Caco-2 (cell line): ENCODE measurements at regions not wholly inside any gene's neighbourhood (a gene's known extent, or its start where the extent isn't known, plus 50 kb on each side); places are given as distances from the start of the nearest gene placed in this dataset.

Experiments used
- BruUV-seq: library from RNA; stranded (reverse); fragments of 400-500 nt; replicated peaks from 2 replicates; lab custom pipeline; 2021; lab: Mats Ljungman, UMichigan
- CTCF ChIA-PET: fragments of 300-600 bp; sonication (Branson Sonifier 250); formaldehyde crosslinking; loops from one replicate; lab custom pipeline; 2022; ENCODE audit warnings: antibody characterized with exemption; lab: Charles Lee
- POLR2A ChIA-PET: fragments of 300-600 bp; sonication (Branson Sonifier 250); formaldehyde crosslinking; loops from one replicate; lab custom pipeline; 2022; ENCODE audit warnings: antibody characterized with exemption; lab: Charles Lee
- DNase-seq, 2 experiments: peaks; one replicate each; pipeline versions ENCODE4 v3.0.0 to v3.0.0-alpha.2; 2020 to 2022
- H3K27me3 ChIP-seq: replicated peaks from 2 replicates; pipeline ENCODE4 v1.6.0; 2011; ENCODE audit warnings: low read length; ENCODE audit not compliant: control insufficient read depth, insufficient read depth
- H3K36me3 ChIP-seq: 2 replicates; pipeline ENCODE4 v1.5.1; 2011; ENCODE audit warnings: low read length; ENCODE audit not compliant: control insufficient read depth, insufficient read depth
- H3K4me1 ChIP-seq: fragments of 250-450 bp; sonication (Bioruptor Pico); 2 replicates; pipeline ENCODE4 v1.5.1; 2020; ENCODE audit warnings: mild to moderate bottlenecking
- H3K4me3 ChIP-seq: 2 replicates; pipeline ENCODE4 v1.5.1; 2011; ENCODE audit warnings: low read depth, mild to moderate bottlenecking, control low read depth, low read length
- H3K9me3 ChIP-seq: fragments of 250-450 bp; sonication (Bioruptor Pico); 2 replicates; pipeline ENCODE4 v1.5.1; 2020; ENCODE audit warnings: mild to moderate bottlenecking, moderate library complexity
- H3K27ac Mint-ChIP-seq: one replicate; pipeline ENCODE4 v1.8.0; 2022; ENCODE audit warnings: mixed read lengths; ENCODE audit not compliant: unreplicated experiment
- H3K27me3 Mint-ChIP-seq: one replicate; pipeline ENCODE4 v1.8.0; 2022; ENCODE audit warnings: mixed read lengths; ENCODE audit not compliant: insufficient read depth, unreplicated experiment
- H3K36me3 Mint-ChIP-seq: one replicate; pipeline ENCODE4 v1.8.0; 2022; ENCODE audit warnings: mild to moderate bottlenecking, mixed read lengths; ENCODE audit not compliant: insufficient read depth, unreplicated experiment
- H3K4me1 Mint-ChIP-seq: one replicate; pipeline ENCODE4 v1.8.0; 2022; ENCODE audit warnings: low read depth, mixed read lengths; ENCODE audit not compliant: unreplicated experiment
- H3K4me3 Mint-ChIP-seq: one replicate; pipeline ENCODE4 v1.8.0; 2022; ENCODE audit warnings: mild to moderate bottlenecking, moderate library complexity, mixed read lengths; ENCODE audit not compliant: unreplicated experiment
- H3K9me3 Mint-ChIP-seq: one replicate; pipeline ENCODE4 v1.8.0; 2022; ENCODE audit warnings: mixed read lengths; ENCODE audit not compliant: unreplicated experiment
- intact Hi-C: fragments of 100-400 bp; cut with micrococcal nuclease; formaldehyde crosslinking; loops from one replicate; pipeline ENCODE4 v1.10.0; 2022; ENCODE audit not compliant: unreplicated experiment
- TF ChIP-seq, protein P1 (sequence below), 2 experiments: fragments of 200-600 bp in 1 of 2; IDR thresholded peaks; 1 replicate in 1 of 2; 2 replicates in 1 of 2; pipeline versions ENCODE4 v1.5.1 to v1.8.0; 2011 to 2022; ENCODE audit warnings: antibody characterized with exemption in 1 of 2, control low read depth in 1 of 2, inconsistent platforms in 1 of 2, low read depth in 1 of 2, low read length in 1 of 2, mild to moderate bottlenecking in 1 of 2, moderate library complexity in 1 of 2; ENCODE audit not compliant: insufficient read depth in 1 of 2, severe bottlenecking in 1 of 2, unreplicated experiment in 1 of 2

DNA sequence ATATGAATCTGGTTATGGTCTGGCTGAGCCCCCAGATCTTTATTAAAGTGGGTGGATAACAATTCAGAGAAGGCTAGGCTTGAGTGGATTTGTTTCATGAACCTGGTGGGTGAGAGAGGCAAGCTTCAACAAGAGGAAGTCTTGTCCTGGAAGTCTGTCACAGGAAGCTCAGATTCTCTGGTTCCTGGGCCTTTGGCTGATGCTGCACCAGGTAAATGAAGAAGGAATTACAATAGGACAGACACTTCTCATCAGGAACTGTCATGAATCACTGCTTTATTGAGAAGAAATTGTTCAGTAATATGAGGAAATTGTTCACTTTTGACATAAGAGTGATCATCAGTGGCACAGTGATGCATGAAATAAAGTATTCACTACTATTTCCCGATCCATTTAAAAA, 167.6 kb upstream of the ELL2 start:
- ChIA-PET POLR2A (no interaction called here), CTCF (no interaction called here)
- Mint-ChIP-seq H3K27ac (no peak overlapping the region), H3K9me3 (no peaks in the 10 kb centered on the region), H3K4me1 (peaks cover 18% of the 10 kb centered on the region), H3K4me3 (no peak overlapping the region), H3K36me3 (no peaks in the 10 kb centered on the region), H3K27me3 (no peaks in the 10 kb centered on the region)
- intact Hi-C loops: no loop called here
- no peak for DNase-seq
- Histone ChIP-seq H3K4me3 (no peak overlapping the region), H3K27me3 (no peaks in the 10 kb centered on the region), H3K4me1 (peaks cover 18% of the 10 kb centered on the region), H3K36me3 (no peaks in the 10 kb centered on the region), H3K9me3 (no peaks in the 10 kb centered on the region)
- no TSS peak for BruUV-seq
- TF ChIP-seq, protein P1, sequence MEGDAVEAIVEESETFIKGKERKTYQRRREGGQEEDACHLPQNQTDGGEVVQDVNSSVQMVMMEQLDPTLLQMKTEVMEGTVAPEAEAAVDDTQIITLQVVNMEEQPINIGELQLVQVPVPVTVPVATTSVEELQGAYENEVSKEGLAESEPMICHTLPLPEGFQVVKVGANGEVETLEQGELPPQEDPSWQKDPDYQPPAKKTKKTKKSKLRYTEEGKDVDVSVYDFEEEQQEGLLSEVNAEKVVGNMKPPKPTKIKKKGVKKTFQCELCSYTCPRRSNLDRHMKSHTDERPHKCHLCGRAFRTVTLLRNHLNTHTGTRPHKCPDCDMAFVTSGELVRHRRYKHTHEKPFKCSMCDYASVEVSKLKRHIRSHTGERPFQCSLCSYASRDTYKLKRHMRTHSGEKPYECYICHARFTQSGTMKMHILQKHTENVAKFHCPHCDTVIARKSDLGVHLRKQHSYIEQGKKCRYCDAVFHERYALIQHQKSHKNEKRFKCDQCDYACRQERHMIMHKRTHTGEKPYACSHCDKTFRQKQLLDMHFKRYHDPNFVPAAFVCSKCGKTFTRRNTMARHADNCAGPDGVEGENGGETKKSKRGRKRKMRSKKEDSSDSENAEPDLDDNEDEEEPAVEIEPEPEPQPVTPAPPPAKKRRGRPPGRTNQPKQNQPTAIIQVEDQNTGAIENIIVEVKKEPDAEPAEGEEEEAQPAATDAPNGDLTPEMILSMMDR (IDR thresholded peaks at IDR 0.05; ENCODE audit: insufficient read depth in 1 of 2, low read depth in 1 of 2, low read length in 1 of 2, severe bottlenecking in 1 of 2, unreplicated experiment in 1 of 2): no peak

GRCh38 chr5:96128204-96128864, 166.7 kb upstream of the ELL2 start:
- intact Hi-C loops: no loop called here
- no peak overlapping the region for H3K27ac Mint-ChIP-seq
- H3K4me1 ChIP-seq: peaks cover 21% of the 10 kb centered on the region
- no peaks in the 10 kb centered on the region for H3K9me3 ChIP-seq
- H3K27me3 ChIP-seq: no peaks in the 10 kb centered on the region
- no peaks in the 10 kb centered on the region for H3K27me3 Mint-ChIP-seq
- no TSS peak for BruUV-seq
- no peaks in the 10 kb centered on the region for H3K36me3 ChIP-seq
- ChIA-PET CTCF (no interaction called here), POLR2A (no interaction called here)
- TF ChIP-seq, protein P1 (IDR thresholded peaks at IDR 0.05; ENCODE audit: insufficient read depth in 1 of 2, low read depth in 1 of 2, low read length in 1 of 2, severe bottlenecking in 1 of 2, unreplicated experiment in 1 of 2): no peak
- H3K9me3 Mint-ChIP-seq: no peaks in the 10 kb centered on the region
- no peak overlapping the region for H3K4me3 Mint-ChIP-seq
- H3K36me3 Mint-ChIP-seq: no peaks in the 10 kb centered on the region
- no peak for DNase-seq
- H3K4me3 ChIP-seq: no peak overlapping the region
- H3K4me1 Mint-ChIP-seq: peaks cover 25% of the 10 kb centered on the region

GRCh38 chr5:96127538-96127937, 165.9 kb upstream of the ELL2 start:
- no peaks in the 10 kb centered on the region for H3K9me3 Mint-ChIP-seq
- H3K4me3 ChIP-seq: no peak overlapping the region
- intact Hi-C loops: no loop called here
- no TSS peak for BruUV-seq
- H3K4me1 ChIP-seq: peaks cover 21% of the 10 kb centered on the region
- CTCF ChIA-PET: no interaction called here
- no peaks in the 10 kb centered on the region for H3K27me3 Mint-ChIP-seq
- no peaks in the 10 kb centered on the region for H3K36me3 Mint-ChIP-seq
- TF ChIP-seq, protein P1 (IDR thresholded peaks at IDR 0.05; ENCODE audit: insufficient read depth in 1 of 2, low read depth in 1 of 2, low read length in 1 of 2, severe bottlenecking in 1 of 2, unreplicated experiment in 1 of 2): no peak
- no peak overlapping the region for H3K4me3 Mint-ChIP-seq
- no peaks in the 10 kb centered on the region for H3K9me3 ChIP-seq
- no peak overlapping the region for H3K27ac Mint-ChIP-seq
- POLR2A ChIA-PET: no interaction called here
- no peaks in the 10 kb centered on the region for H3K27me3 ChIP-seq
- H3K4me1 Mint-ChIP-seq: peaks cover 25% of the 10 kb centered on the region
- no peak for DNase-seq
- no peaks in the 10 kb centered on the region for H3K36me3 ChIP-seq
